HG02852 (cell line): ENCODE measurements at regions not wholly inside any gene's neighbourhood (a gene's known extent, or its start where the extent isn't known, plus 50 kb on each side); places are given as distances from the start of the nearest gene placed in this dataset.

Experiments used
- ATAC-seq: cut with Tn5 transposase; IDR thresholded peaks from one replicate; pipeline ENCODE4 v1.9.1; 2021; ENCODE audit warnings: mild to moderate bottlenecking, moderate library complexity; ENCODE audit not compliant: unreplicated experiment

GRCh38 chr4:45119376-45119775 lies 393.0 kb upstream of the GNPDA2 start:
- no peak for ATAC-seq

- no peak for ATAC-seq
Measured at GRCh38 chr4:45102716-45103115, 376.4 kb upstream of the GNPDA2 start.

GRCh38 chr4:45100956-45101818 lies 374.8 kb upstream of the GNPDA2 start:
- ATAC-seq, result no peak

- no peak for ATAC-seq
Measured at GRCh38 chr4:45099471-45099870, 373.1 kb upstream of the GNPDA2 start.

- ATAC-seq, result no peak
Measured at GRCh38 chr4:45094684-45095083, 368.3 kb upstream of the GNPDA2 start.

- ATAC-seq, result no peak
Measured at GRCh38 chr4:45082101-45082500, 355.7 kb upstream of the GNPDA2 start.

- no peak for ATAC-seq
Measured at GRCh38 chr4:45079616-45080015, 353.3 kb upstream of the GNPDA2 start.

- ATAC-seq, result no peak
Measured at GRCh38 chr4:45078201-45078600, 351.8 kb upstream of the GNPDA2 start.

- no peak for ATAC-seq
Measured at GRCh38 chr4:45072981-45073380, 346.6 kb upstream of the GNPDA2 start.

- no peak for ATAC-seq
Measured at GRCh38 chr4:45064741-45065140, 338.4 kb upstream of the GNPDA2 start.

GRCh38 chr4:45063696-45064095 lies 337.3 kb upstream of the GNPDA2 start:
- no peak for ATAC-seq

- ATAC-seq, result no peak
Measured at GRCh38 chr4:45062935-45063545, 336.7 kb upstream of the GNPDA2 start.

- ATAC-seq, result no peak
Measured at GRCh38 chr4:45043911-45044310, 317.6 kb upstream of the GNPDA2 start.

- no peak for ATAC-seq
Measured at GRCh38 chr4:45036677-45037076, 310.3 kb upstream of the GNPDA2 start.

- ATAC-seq, result no peak
Measured at GRCh38 chr4:45033676-45034419, 307.5 kb upstream of the GNPDA2 start.

GRCh38 chr4:45030059-45030458 lies 303.7 kb upstream of the GNPDA2 start:
- ATAC-seq, result no peak

- no peak for ATAC-seq
Measured at GRCh38 chr4:45007508-45007907, 281.2 kb upstream of the GNPDA2 start.

GRCh38 chr4:45006078-45006477 lies 279.7 kb upstream of the GNPDA2 start:
- ATAC-seq, result no peak

- ATAC-seq, result no peak
Measured at GRCh38 chr4:45004847-45005565, 278.6 kb upstream of the GNPDA2 start.

GRCh38 chr4:45004326-45004725 lies 278.0 kb upstream of the GNPDA2 start:
- no peak for ATAC-seq

GRCh38 chr4:44996276-44996845 lies 270.0 kb upstream of the GNPDA2 start:
- ATAC-seq, result no peak
